Gastroesophageal sphincter (tissue), 4 donors: ENCODE measurements at regions not wholly inside any gene's neighbourhood (a gene's known extent, or its start where the extent isn't known, plus 50 kb on each side); places are given as distances from the start of the nearest gene placed in this dataset.

Experiments
- ATAC-seq: fragments of 150-250 bp; one replicate; pipeline ENCODE4 v1.9.1; 2016; ENCODE audit warnings: mild to moderate bottlenecking, moderate library complexity
- H3K27ac ChIP-seq, 4 donors: fragments of 200-600 bp; sonication (generic) in 3 of 4; 1 replicate in 3 of 4; 2 replicates in 1 of 4; pipeline ENCODE4 v1.5.1; 2016 to 2019
- H3K27me3 ChIP-seq: fragments of 200-600 bp; sonication (generic); one replicate; pipeline ENCODE4 v1.5.1; 2019
- H3K36me3 ChIP-seq, 2 donors: fragments of 200-600 bp; sonication (generic); one replicate each; pipeline ENCODE4 v1.5.1; 2019; ENCODE audit warnings: control low read depth in 1 of 2
- H3K4me1 ChIP-seq, 3 donors: fragments of 200-600 bp; sonication (generic); 1 replicate in 2 of 3; 2 replicates in 1 of 3; pipeline ENCODE4 v1.5.1; 2016 to 2019; ENCODE audit warnings: control low read depth in 2 of 3
- H3K4me3 ChIP-seq, 2 donors: fragments of 200-600 bp; sonication (generic); one replicate each; pipeline ENCODE4 v1.5.1; 2019; ENCODE audit warnings: mild to moderate bottlenecking in 1 of 2, moderate library complexity in 1 of 2
- H3K9me3 ChIP-seq, 3 donors: fragments of 200-600 bp; sonication (generic); one replicate each; pipeline ENCODE4 v1.5.1; 2017 to 2019; ENCODE audit warnings: control low read depth in 2 of 3
- EP300 ChIP-seq: sonication (generic); formaldehyde crosslinking; IDR thresholded peaks from one replicate; pipeline ENCODE4 v1.6.1; 2017; ENCODE audit warnings: antibody characterized with exemption, mild to moderate bottlenecking
- POLR2A ChIP-seq, 2 donors: fragments of 450-650 bp; IDR thresholded peaks; one replicate each; pipeline ENCODE4 v1.6.1; 2017; ENCODE audit warnings: antibody characterized with exemption in 2 of 2, mild to moderate bottlenecking in 2 of 2, moderate library complexity in 1 of 2
- POLR2AphosphoS5 ChIP-seq: sonication (generic); formaldehyde crosslinking; IDR thresholded peaks from one replicate; pipeline ENCODE4 v1.6.1; 2017; ENCODE audit warnings: antibody characterized with exemption
- WGBS, 2 donors: methylation state at CpG; one replicate each; pipeline ENCODE4 v1.1.5; 2018; ENCODE audit warnings: low coverage in 1 of 2; 5-methylcytosine and 5-hydroxymethylcytosine counted together
- TF ChIP-seq, protein P1 (sequence below), 4 experiments: fragments of 200-600 bp in 2 of 4; fragments of 450-650 bp in 2 of 4; sonication (generic) in 1 of 4; IDR thresholded peaks; one replicate each; pipeline ENCODE4 v1.5.1; 2017 to 2019; ENCODE audit warnings: antibody characterized with exemption in 4 of 4, mild to moderate bottlenecking in 2 of 4, moderate library complexity in 2 of 4

- 75 to 76% methylated on average over 4 to 11 of the region's 11 CpGs for WGBS, 2 donors
- H3K27ac ChIP-seq, result no peak overlapping the region
- H3K9me3 ChIP-seq, result no peaks in the 10 kb centered on the region
- H3K4me3 ChIP-seq, result no peak overlapping the region
- no peak for ATAC-seq
- TF ChIP-seq, protein P1, sequence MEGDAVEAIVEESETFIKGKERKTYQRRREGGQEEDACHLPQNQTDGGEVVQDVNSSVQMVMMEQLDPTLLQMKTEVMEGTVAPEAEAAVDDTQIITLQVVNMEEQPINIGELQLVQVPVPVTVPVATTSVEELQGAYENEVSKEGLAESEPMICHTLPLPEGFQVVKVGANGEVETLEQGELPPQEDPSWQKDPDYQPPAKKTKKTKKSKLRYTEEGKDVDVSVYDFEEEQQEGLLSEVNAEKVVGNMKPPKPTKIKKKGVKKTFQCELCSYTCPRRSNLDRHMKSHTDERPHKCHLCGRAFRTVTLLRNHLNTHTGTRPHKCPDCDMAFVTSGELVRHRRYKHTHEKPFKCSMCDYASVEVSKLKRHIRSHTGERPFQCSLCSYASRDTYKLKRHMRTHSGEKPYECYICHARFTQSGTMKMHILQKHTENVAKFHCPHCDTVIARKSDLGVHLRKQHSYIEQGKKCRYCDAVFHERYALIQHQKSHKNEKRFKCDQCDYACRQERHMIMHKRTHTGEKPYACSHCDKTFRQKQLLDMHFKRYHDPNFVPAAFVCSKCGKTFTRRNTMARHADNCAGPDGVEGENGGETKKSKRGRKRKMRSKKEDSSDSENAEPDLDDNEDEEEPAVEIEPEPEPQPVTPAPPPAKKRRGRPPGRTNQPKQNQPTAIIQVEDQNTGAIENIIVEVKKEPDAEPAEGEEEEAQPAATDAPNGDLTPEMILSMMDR (IDR thresholded peaks at IDR 0.05), result no peak
- TF ChIP-seq POLR2A (IDR thresholded peaks at IDR 0.05), result no peak
- TF ChIP-seq EP300, result no peak
- TF ChIP-seq POLR2AphosphoS5, result no peak
- H3K4me1 ChIP-seq, result peaks cover 0 to 14% (median 0%) of the 10 kb centered on the region in 3 donors
- no peaks in the 10 kb centered on the region for H3K27me3 ChIP-seq
- no peaks in the 10 kb centered on the region for H3K36me3 ChIP-seq
Measured at GRCh38 chr15:95659656-95660055, 670.8 kb upstream of the NR2F2 start.

GRCh38 chr15:95662638-95663037 lies 667.9 kb upstream of the NR2F2 start:
- Histone ChIP-seq H3K4me1 (peaks cover 0 to 22% (median 0%) of the 10 kb centered on the region in 3 donors), H3K36me3 (no peaks in the 10 kb centered on the region), H3K27me3 (no peaks in the 10 kb centered on the region), H3K4me3 (no peak overlapping the region), H3K27ac (no peak overlapping the region), H3K9me3 (no peaks in the 10 kb centered on the region)
- ATAC-seq, result no peak
- 75 to 89% methylated on average over 1 of the region's 1 CpG for WGBS, 2 donors
- TF ChIP-seq POLR2AphosphoS5 (no peak), EP300 (no peak), POLR2A (IDR thresholded peaks at IDR 0.05) (no peak)
- TF ChIP-seq, protein P1 (IDR thresholded peaks at IDR 0.05), result no peak

GRCh38 chr15:95663156-95664100 lies 667.1 kb upstream of the NR2F2 start:
- TF ChIP-seq POLR2A (IDR thresholded peaks at IDR 0.05), result no peak
- no peak for TF ChIP-seq POLR2AphosphoS5
- no peak for TF ChIP-seq EP300
- TF ChIP-seq, protein P1 (IDR thresholded peaks at IDR 0.05), result no peak
- no peak overlapping the region for H3K27ac ChIP-seq
- H3K27me3 ChIP-seq, result no peaks in the 10 kb centered on the region
- 76 to 85% methylated on average over 6 of the region's 6 CpGs for WGBS, 2 donors
- ATAC-seq, result no peak
- H3K36me3 ChIP-seq, result no peaks in the 10 kb centered on the region
- no peak overlapping the region for H3K4me3 ChIP-seq
- no peaks in the 10 kb centered on the region for H3K9me3 ChIP-seq
- H3K4me1 ChIP-seq, result peaks cover 0 to 22% (median 0%) of the 10 kb centered on the region in 3 donors

GRCh38 chr15:95664450-95664849 lies 666.0 kb upstream of the NR2F2 start:
- ATAC-seq, result no peak
- Histone ChIP-seq H3K36me3 (no peaks in the 10 kb centered on the region), H3K27ac (no peak overlapping the region), H3K4me1 (peaks cover 0 to 30% (median 0%) of the 10 kb centered on the region in 3 donors), H3K27me3 (no peaks in the 10 kb centered on the region), H3K4me3 (no peak overlapping the region), H3K9me3 (no peaks in the 10 kb centered on the region)
- WGBS, 2 donors, result 42 to 66% methylated on average over 2 to 3 of the region's 3 CpGs
- no peak for TF ChIP-seq EP300
- no peak for TF ChIP-seq POLR2AphosphoS5
- TF ChIP-seq, protein P1 (IDR thresholded peaks at IDR 0.05), result no peak
- TF ChIP-seq POLR2A (IDR thresholded peaks at IDR 0.05), result no peak
